Retinal pigment epithelial cell (primary cell): ENCODE measurements at regions not wholly inside any gene's neighbourhood (a gene's known extent, or its start where the extent isn't known, plus 50 kb on each side); places are given as distances from the start of the nearest gene placed in this dataset.

Experiments
- DNase-seq: peaks from one replicate; pipeline ENCODE4 v3.0.0-alpha.2; 2010; ENCODE audit warnings: low read depth
- H3K4me3 ChIP-seq: 2 replicates; pipeline ENCODE4 v1.5.1; 2011; ENCODE audit warnings: mild to moderate bottlenecking, low read length, control low read depth, moderate library complexity
- CTCF ChIP-seq: conservative IDR thresholded peaks from 2 replicates; pipeline ENCODE4 v1.5.1; 2011; ENCODE audit warnings: low read depth, low read length, control low read depth, inconsistent platforms

- DNase-seq: no peak
- no peak for TF ChIP-seq CTCF
- no peak overlapping the region for H3K4me3 ChIP-seq
Observed at GRCh38 chr6:164152611-164153010, 738.1 kb downstream of the QKI start.

- no peak for TF ChIP-seq CTCF
- no peak overlapping the region for H3K4me3 ChIP-seq
Observed at GRCh38 chr6:164151161-164152120, 736.9 kb downstream of the QKI start.

GRCh38 chr6:164150232-164150631 lies 735.7 kb downstream of the QKI start:
- no peak for TF ChIP-seq CTCF
- DNase-seq: no peak
- H3K4me3 ChIP-seq: no peak overlapping the region

More at GRCh38 chr6:164151161-164152120, 736.9 kb downstream of the QKI start:
- no peak for DNase-seq

GRCh38 chr6:164148788-164149187 lies 734.3 kb downstream of the QKI start:
- no peak for DNase-seq
- TF ChIP-seq CTCF: no peak
- no peak overlapping the region for H3K4me3 ChIP-seq

- no peak for TF ChIP-seq CTCF
- no peak for DNase-seq
- no peak overlapping the region for H3K4me3 ChIP-seq
Observed at GRCh38 chr6:164144316-164144715, 729.8 kb downstream of the QKI start.

GRCh38 chr6:164142322-164142721 lies 727.8 kb downstream of the QKI start:
- TF ChIP-seq CTCF: no peak
- H3K4me3 ChIP-seq: no peak overlapping the region
- DNase-seq: no peak

- DNase-seq: no peak
- H3K4me3 ChIP-seq: no peak overlapping the region
- no peak for TF ChIP-seq CTCF
Observed at GRCh38 chr6:164135511-164136132, 721.1 kb downstream of the QKI start.
